ENCODE measurements at regions not wholly inside any gene's neighbourhood (a gene's known extent, or its start where the extent isn't known, plus 50 kb on each side); places are given as distances from the start of the nearest gene placed in this dataset.

DNA sequence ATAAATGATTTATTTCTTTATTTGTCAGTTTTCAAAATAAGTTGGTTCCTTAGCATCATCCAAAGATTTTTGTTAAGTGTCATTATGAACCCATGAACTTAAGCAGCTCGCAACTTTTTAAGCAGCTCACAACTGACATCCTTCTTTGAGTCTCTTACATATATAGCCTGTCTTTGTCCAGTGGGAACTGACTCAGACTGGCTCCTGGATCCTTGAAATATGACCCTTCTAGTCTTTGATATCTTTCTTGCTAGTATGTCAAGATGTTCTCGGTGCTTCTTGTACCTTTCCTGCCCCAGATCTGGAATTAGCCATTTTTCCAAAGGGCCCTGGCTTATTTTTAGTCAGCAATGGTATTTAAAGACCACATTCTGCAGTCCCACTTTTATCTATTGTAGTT, 53.9 kb upstream of the ARID5B start:
- no peak for DNase-seq
- no peak for TF ChIP-seq POLR2AphosphoS5 (IDR thresholded peaks at IDR 0.05)
- TF ChIP-seq POLR2A (IDR thresholded peaks at IDR 0.05), result no peak
- TF ChIP-seq EP300 (IDR thresholded peaks at IDR 0.05), result no peak
- TF ChIP-seq, protein P1, sequence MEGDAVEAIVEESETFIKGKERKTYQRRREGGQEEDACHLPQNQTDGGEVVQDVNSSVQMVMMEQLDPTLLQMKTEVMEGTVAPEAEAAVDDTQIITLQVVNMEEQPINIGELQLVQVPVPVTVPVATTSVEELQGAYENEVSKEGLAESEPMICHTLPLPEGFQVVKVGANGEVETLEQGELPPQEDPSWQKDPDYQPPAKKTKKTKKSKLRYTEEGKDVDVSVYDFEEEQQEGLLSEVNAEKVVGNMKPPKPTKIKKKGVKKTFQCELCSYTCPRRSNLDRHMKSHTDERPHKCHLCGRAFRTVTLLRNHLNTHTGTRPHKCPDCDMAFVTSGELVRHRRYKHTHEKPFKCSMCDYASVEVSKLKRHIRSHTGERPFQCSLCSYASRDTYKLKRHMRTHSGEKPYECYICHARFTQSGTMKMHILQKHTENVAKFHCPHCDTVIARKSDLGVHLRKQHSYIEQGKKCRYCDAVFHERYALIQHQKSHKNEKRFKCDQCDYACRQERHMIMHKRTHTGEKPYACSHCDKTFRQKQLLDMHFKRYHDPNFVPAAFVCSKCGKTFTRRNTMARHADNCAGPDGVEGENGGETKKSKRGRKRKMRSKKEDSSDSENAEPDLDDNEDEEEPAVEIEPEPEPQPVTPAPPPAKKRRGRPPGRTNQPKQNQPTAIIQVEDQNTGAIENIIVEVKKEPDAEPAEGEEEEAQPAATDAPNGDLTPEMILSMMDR (IDR thresholded peaks at IDR 0.05), result no peak
- 93 to 98% methylated on average over 2 of the region's 2 CpGs for WGBS, 2 donors
- H3K27ac ChIP-seq, result no peak overlapping the region
- intact Hi-C loops (cut with DNase I), result no loop called here
- no peaks in the 10 kb centered on the region for H3K9me3 ChIP-seq
- H3K4me1 ChIP-seq, result peaks cover 0 to 8% (median 3%) of the 10 kb centered on the region in 4 donors
- no peaks in the 10 kb centered on the region for H3K36me3 ChIP-seq
- H3K4me3 ChIP-seq, result no peak overlapping the region
- no peaks in the 10 kb centered on the region for H3K27me3 ChIP-seq

DNA sequence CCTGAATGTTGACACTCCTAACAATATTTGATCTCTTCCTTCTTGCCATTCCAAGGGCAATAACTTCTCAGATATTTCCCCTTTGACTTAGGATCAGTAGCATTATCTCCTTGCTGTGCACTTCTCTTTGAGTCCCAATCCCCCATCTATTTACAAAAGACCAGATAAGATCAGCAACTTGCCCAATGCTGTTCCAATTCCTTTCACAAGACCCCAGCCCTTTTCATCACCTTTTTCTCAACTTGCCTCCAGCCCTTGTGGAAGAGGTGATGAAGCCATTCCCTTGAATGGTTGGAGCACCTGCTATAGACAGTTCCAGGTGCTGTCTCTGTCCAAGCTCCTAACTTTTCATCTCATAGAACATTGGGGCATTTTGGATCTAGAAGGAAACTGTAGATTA, 51.1 kb upstream of the ARID5B start:
- DNase-seq, result no peak
- no peaks in the 10 kb centered on the region for H3K27me3 ChIP-seq

More for the DNA sequence above, 51.1 kb upstream of the ARID5B start:
- no peaks in the 10 kb centered on the region for H3K9me3 ChIP-seq
- no peaks in the 10 kb centered on the region for H3K4me1 ChIP-seq
- H3K4me3 ChIP-seq, result no peak overlapping the region
- intact Hi-C loops (cut with DNase I), result no loop called here
- TF ChIP-seq POLR2A (IDR thresholded peaks at IDR 0.05) (no peak), POLR2AphosphoS5 (IDR thresholded peaks at IDR 0.05) (no peak), EP300 (IDR thresholded peaks at IDR 0.05) (no peak)
- TF ChIP-seq, protein P1 (IDR thresholded peaks at IDR 0.05), result no peak
- no peaks in the 10 kb centered on the region for H3K36me3 ChIP-seq
- H3K27ac ChIP-seq, result no peak overlapping the region
